ENCODE measurements at regions not wholly inside any gene's neighbourhood (a gene's known extent, or its start where the extent isn't known, plus 50 kb on each side); places are given as distances from the start of the nearest gene placed in this dataset.

DNA sequence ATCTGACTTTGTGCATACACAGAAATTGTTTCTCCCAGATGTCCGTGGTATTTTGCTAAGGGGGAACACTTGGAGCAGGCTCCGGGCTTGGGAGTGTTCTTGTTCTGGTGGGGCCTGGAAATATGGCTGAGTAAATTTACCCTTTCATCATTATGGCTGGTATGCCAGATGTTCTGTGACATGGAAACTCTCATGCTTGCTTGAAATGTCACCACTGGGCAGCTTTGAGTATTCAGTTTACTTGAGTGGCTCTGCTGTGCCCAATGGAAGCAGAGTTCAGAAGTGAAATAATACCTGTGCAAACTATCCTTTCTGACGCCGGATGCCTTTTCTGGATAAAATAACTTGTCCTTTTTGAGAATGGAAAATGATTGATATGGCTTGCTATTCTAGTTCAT lies 283.6 kb upstream of the TPM1 start:
- DNase-seq (ENCODE audit: extremely low spot score, unreplicated experiment): no peak
- Mint-ChIP-seq H3K9me3 (ENCODE audit: unreplicated experiment) (no peaks in the 10 kb centered on the region), H3K4me3 (ENCODE audit: unreplicated experiment) (no peak overlapping the region), H3K27me3 (ENCODE audit: unreplicated experiment) (no peaks in the 10 kb centered on the region), H3K27ac (ENCODE audit: unreplicated experiment) (peak overlapping the region; percentile 93), H3K36me3 (ENCODE audit: unreplicated experiment) (peaks cover 2% of the 10 kb centered on the region), H3K4me1 (ENCODE audit: unreplicated experiment) (peaks cover 26% of the 10 kb centered on the region)
- TF ChIP-seq, protein P1, sequence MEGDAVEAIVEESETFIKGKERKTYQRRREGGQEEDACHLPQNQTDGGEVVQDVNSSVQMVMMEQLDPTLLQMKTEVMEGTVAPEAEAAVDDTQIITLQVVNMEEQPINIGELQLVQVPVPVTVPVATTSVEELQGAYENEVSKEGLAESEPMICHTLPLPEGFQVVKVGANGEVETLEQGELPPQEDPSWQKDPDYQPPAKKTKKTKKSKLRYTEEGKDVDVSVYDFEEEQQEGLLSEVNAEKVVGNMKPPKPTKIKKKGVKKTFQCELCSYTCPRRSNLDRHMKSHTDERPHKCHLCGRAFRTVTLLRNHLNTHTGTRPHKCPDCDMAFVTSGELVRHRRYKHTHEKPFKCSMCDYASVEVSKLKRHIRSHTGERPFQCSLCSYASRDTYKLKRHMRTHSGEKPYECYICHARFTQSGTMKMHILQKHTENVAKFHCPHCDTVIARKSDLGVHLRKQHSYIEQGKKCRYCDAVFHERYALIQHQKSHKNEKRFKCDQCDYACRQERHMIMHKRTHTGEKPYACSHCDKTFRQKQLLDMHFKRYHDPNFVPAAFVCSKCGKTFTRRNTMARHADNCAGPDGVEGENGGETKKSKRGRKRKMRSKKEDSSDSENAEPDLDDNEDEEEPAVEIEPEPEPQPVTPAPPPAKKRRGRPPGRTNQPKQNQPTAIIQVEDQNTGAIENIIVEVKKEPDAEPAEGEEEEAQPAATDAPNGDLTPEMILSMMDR (IDR thresholded peaks at IDR 0.05): no peak

DNA sequence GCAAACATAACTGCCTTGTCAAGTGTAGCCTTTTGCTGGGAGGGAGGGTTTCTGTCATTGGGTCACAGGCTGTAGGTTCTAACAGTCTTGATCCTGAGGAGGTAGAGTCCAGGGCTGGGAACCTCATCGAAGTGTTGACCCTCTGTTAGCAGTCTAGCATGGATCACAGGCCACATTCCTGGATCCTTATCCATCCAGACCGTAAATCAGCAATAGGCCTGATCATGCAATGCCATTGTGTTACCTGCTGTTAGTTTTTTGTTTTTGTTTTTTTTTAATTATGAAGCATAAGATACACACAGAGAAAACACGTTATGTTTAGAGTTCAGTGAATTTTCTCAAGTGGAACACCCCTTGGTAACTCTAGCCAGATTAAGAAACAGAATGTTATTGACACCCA lies 282.0 kb upstream of the TPM1 start:
- Mint-ChIP-seq H3K4me1 (ENCODE audit: unreplicated experiment) (peaks cover 26% of the 10 kb centered on the region), H3K36me3 (ENCODE audit: unreplicated experiment) (no peaks in the 10 kb centered on the region), H3K27ac (ENCODE audit: unreplicated experiment) (no peak overlapping the region), H3K27me3 (ENCODE audit: unreplicated experiment) (no peaks in the 10 kb centered on the region), H3K4me3 (ENCODE audit: unreplicated experiment) (no peak overlapping the region), H3K9me3 (ENCODE audit: unreplicated experiment) (no peaks in the 10 kb centered on the region)
- TF ChIP-seq, protein P1 (IDR thresholded peaks at IDR 0.05): no peak
- DNase-seq (ENCODE audit: extremely low spot score, unreplicated experiment): no peak

DNA sequence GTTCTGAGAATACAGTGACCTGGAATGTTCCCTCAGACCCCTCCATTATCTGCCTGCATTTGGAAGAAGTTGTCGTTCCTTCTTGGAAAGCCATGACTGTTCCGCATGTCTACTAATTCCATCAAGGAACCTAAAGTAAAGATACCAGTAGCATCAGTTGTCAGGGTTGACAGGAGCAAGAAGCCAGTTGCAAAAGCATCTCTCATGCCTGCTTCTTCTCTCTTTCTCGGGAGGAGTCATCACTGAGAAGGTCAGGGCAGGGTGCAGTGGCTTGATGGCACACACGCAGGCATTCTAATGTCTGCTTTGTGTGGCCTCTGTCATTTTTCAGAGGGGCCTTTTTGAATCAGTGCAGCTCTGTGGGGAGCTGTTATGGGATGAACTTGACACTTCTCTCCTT lies 276.6 kb upstream of the TPM1 start:
- Mint-ChIP-seq H3K9me3 (ENCODE audit: unreplicated experiment) (no peaks in the 10 kb centered on the region), H3K36me3 (ENCODE audit: unreplicated experiment) (no peaks in the 10 kb centered on the region), H3K27ac (ENCODE audit: unreplicated experiment) (no peak overlapping the region), H3K27me3 (ENCODE audit: unreplicated experiment) (no peaks in the 10 kb centered on the region), H3K4me1 (ENCODE audit: unreplicated experiment) (peaks cover 2% of the 10 kb centered on the region), H3K4me3 (ENCODE audit: unreplicated experiment) (no peak overlapping the region)
- no peak for DNase-seq (ENCODE audit: extremely low spot score, unreplicated experiment)
- TF ChIP-seq, protein P1 (IDR thresholded peaks at IDR 0.05): no peak

DNA sequence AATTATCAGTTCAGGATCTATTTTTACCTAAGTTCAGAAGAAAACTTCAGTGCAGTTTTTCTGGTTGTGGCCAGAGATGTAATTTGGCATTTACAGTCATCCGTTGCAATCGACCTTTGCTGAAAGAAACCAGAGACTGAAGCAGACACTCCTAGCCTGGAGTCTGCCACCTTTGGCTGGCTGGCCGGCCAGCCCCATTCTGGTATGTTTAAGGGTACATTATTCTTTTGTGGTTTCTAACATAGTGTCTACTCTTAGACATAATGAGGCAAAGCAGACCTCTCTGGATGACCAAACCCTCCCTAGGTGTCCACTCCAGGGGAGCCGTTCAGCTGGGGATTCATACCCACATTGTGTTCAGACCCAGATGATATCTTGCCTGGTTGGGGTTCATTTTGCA lies 275.9 kb upstream of the TPM1 start:
- H3K27me3 Mint-ChIP-seq (ENCODE audit: unreplicated experiment): no peaks in the 10 kb centered on the region
- no peak overlapping the region for H3K27ac Mint-ChIP-seq (ENCODE audit: unreplicated experiment)
- no peaks in the 10 kb centered on the region for H3K36me3 Mint-ChIP-seq (ENCODE audit: unreplicated experiment)
- peaks cover 2% of the 10 kb centered on the region for H3K4me1 Mint-ChIP-seq (ENCODE audit: unreplicated experiment)
- TF ChIP-seq, protein P1 (IDR thresholded peaks at IDR 0.05): no peak
- no peak for DNase-seq (ENCODE audit: extremely low spot score, unreplicated experiment)
- H3K4me3 Mint-ChIP-seq (ENCODE audit: unreplicated experiment): no peak overlapping the region
- no peaks in the 10 kb centered on the region for H3K9me3 Mint-ChIP-seq (ENCODE audit: unreplicated experiment)

DNA sequence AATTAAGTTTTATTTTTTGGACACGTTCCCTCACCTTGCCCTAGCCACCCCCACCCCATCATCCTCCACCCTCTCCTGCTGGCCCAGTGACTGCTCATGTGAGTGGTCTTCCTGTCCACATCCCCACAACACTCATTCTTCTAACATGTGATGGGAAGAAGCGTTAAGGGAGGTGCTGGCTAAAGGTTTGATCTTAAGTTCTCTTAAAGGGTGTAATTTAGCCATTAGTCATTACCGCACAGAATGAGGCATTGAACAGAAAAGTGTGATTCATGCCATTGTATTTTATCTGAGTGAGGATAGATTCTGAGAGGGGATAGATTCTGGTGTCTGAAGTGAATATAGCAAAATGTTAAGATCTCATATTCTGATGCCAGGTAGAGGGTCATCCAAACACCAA lies 272.9 kb upstream of the TPM1 start:
- TF ChIP-seq, protein P1 (IDR thresholded peaks at IDR 0.05): no peak
- H3K36me3 Mint-ChIP-seq (ENCODE audit: unreplicated experiment): peaks cover 2% of the 10 kb centered on the region
- peaks cover 2% of the 10 kb centered on the region for H3K4me1 Mint-ChIP-seq (ENCODE audit: unreplicated experiment)
- DNase-seq (ENCODE audit: extremely low spot score, unreplicated experiment): no peak
- no peak overlapping the region for H3K4me3 Mint-ChIP-seq (ENCODE audit: unreplicated experiment)
- no peak overlapping the region for H3K27ac Mint-ChIP-seq (ENCODE audit: unreplicated experiment)
- H3K27me3 Mint-ChIP-seq (ENCODE audit: unreplicated experiment): no peaks in the 10 kb centered on the region
- H3K9me3 Mint-ChIP-seq (ENCODE audit: unreplicated experiment): no peaks in the 10 kb centered on the region

Measured in osteocyte (in vitro differentiated cells).